Body of pancreas (tissue), 4 donors: ENCODE measurements at regions not wholly inside any gene's neighbourhood (a gene's known extent, or its start where the extent isn't known, plus 50 kb on each side); places are given as distances from the start of the nearest gene placed in this dataset.

ENCODE experiments used
- ATAC-seq: fragments of 150-250 bp; one replicate; pipeline ENCODE4 v1.9.1; 2016
- DNase-seq, 4 donors: peaks; one replicate each; pipeline ENCODE4 v3.0.0-alpha.2; 2019
- H3K27ac ChIP-seq, 4 donors: fragments of 200-600 bp; sonication (generic); 1 replicate in 3 of 4; 2 replicates in 1 of 4; pipeline versions ENCODE4 v1.5.1 to v1.6.1; 2016 to 2019; ENCODE audit warnings: mild to moderate bottlenecking in 1 of 4, mixed read lengths in 1 of 4, moderate library complexity in 1 of 4
- H3K27me3 ChIP-seq, 2 donors: fragments of 200-600 bp; sonication (generic); one replicate each; pipeline ENCODE4 v1.6.0; 2016; ENCODE audit warnings: mild to moderate bottlenecking in 1 of 2
- H3K36me3 ChIP-seq, 2 donors: fragments of 200-600 bp; sonication (generic); replicated peaks in 1 of 2; 2 replicates each; pipeline ENCODE4 v1.5.1; 2016; ENCODE audit warnings: low read depth in 2 of 2; ENCODE audit not compliant: insufficient read depth in 1 of 2
- H3K4me1 ChIP-seq: fragments of 200-600 bp; sonication (generic); one replicate; pipeline ENCODE4 v1.6.0; 2016
- H3K4me3 ChIP-seq, 2 donors: fragments of 200-600 bp; sonication (generic); 1 replicate in 1 of 2; 2 replicates in 1 of 2; pipeline ENCODE4 v1.5.1; 2016 to 2019
- H3K9me3 ChIP-seq, 3 donors: fragments of 200-600 bp; sonication (generic); 1 replicate in 2 of 3; 2 replicates in 1 of 3; pipeline ENCODE4 v1.5.1; 2016
- CTCF ChIP-seq, 7 experiments: fragments of 450-650 bp in 4 of 7; fragments of 200-600 bp in 3 of 7; sonication (generic) in 3 of 7; IDR thresholded peaks; one replicate each; pipeline ENCODE4 v1.5.1; 2016 to 2019; ENCODE audit warnings: antibody characterized with exemption in 7 of 7
- POLR2A ChIP-seq, 3 donors: fragments of 450-650 bp; IDR thresholded peaks; one replicate each; pipeline ENCODE4 v1.6.1; 2016; ENCODE audit warnings: antibody characterized with exemption in 3 of 3, mild to moderate bottlenecking in 2 of 3
- WGBS, 2 donors: methylation state at CpG; one replicate each; pipeline ENCODE4 v1.1.5; 2017; 5-methylcytosine and 5-hydroxymethylcytosine counted together
- intact Hi-C: fragments of 100-400 bp; cut with DNase I; formaldehyde crosslinking; loops from one replicate; pipeline ENCODE4 v1.15.1; 2023

- Histone ChIP-seq H3K36me3 (no peaks in the 10 kb centered on the region), H3K27me3 (no peaks in the 10 kb centered on the region), H3K27ac (no peak overlapping the region), H3K9me3 (no peaks in the 10 kb centered on the region), H3K4me1 (peaks cover 5% of the 10 kb centered on the region), H3K4me3 (no peak overlapping the region)
- no peak for ATAC-seq
- no peak for DNase-seq
- WGBS, 2 donors = 95 to 96% methylated on average over 1 of the region's 1 CpG
- TF ChIP-seq POLR2A (IDR thresholded peaks at IDR 0.05) (no peak), CTCF (IDR thresholded peaks at IDR 0.05) (no peak)
- intact Hi-C loops = no loop called here
Measured at GRCh38 chr3:101928890-101929289, 79.6 kb downstream of the NFKBIZ start.

- no peak overlapping the region for H3K27ac ChIP-seq
- TF ChIP-seq POLR2A (IDR thresholded peaks at IDR 0.05) (no peak), CTCF (IDR thresholded peaks at IDR 0.05) (no peak)
- no peaks in the 10 kb centered on the region for H3K4me1 ChIP-seq
- ATAC-seq (no peak), DNase-seq (no peak)
- 97 to 100% methylated on average over 1 of the region's 1 CpG for WGBS, 2 donors
- no peaks in the 10 kb centered on the region for H3K36me3 ChIP-seq
- no peaks in the 10 kb centered on the region for H3K9me3 ChIP-seq
- H3K4me3 ChIP-seq = no peak overlapping the region
- H3K27me3 ChIP-seq = no peaks in the 10 kb centered on the region
- intact Hi-C loops = no loop called here
Measured at GRCh38 chr3:101931081-101931480, 81.8 kb downstream of the NFKBIZ start.

GRCh38 chr3:101932326-101933068, 83.2 kb downstream of the NFKBIZ start:
- H3K4me1 ChIP-seq = no peaks in the 10 kb centered on the region
- no peak overlapping the region for H3K27ac ChIP-seq
- no peaks in the 10 kb centered on the region for H3K27me3 ChIP-seq
- H3K9me3 ChIP-seq = no peaks in the 10 kb centered on the region
- intact Hi-C loops = no loop called here
- no peak overlapping the region for H3K4me3 ChIP-seq
- TF ChIP-seq CTCF (IDR thresholded peaks at IDR 0.05) (no peak), POLR2A (IDR thresholded peaks at IDR 0.05) (no peak)
- no peaks in the 10 kb centered on the region for H3K36me3 ChIP-seq
- no peak for ATAC-seq
- DNase-seq = no peak
- 85 to 89% methylated on average over 6 of the region's 6 CpGs for WGBS, 2 donors

GRCh38 chr3:101936419-101937356, 87.4 kb downstream of the NFKBIZ start:
- Histone ChIP-seq H3K36me3 (no peaks in the 10 kb centered on the region), H3K9me3 (no peaks in the 10 kb centered on the region), H3K27ac (peak overlapping the region in 1 of 4 donors; percentile 29), H3K27me3 (no peaks in the 10 kb centered on the region), H3K4me3 (no peak overlapping the region), H3K4me1 (no peaks in the 10 kb centered on the region)
- TF ChIP-seq CTCF (IDR thresholded peaks at IDR 0.05) (no peak), POLR2A (IDR thresholded peaks at IDR 0.05) (no peak)
- no peak for DNase-seq
- 81 to 82% methylated on average over 10 of the region's 10 CpGs for WGBS, 2 donors
- no peak for ATAC-seq
- intact Hi-C loops = no loop called here
